ENCODE measurements at regions not wholly inside any gene's neighbourhood (a gene's known extent, or its start where the extent isn't known, plus 50 kb on each side); places are given as distances from the start of the nearest gene placed in this dataset.
"Not testable (repeated sequence)": the region's sequence is repeated elsewhere in the genome, so short reads cannot be mapped to it uniquely, and the experiment has no call there.

GRCh38 chr17:14552306-14552705 is 251.4 kb downstream of the HS3ST3B1 start:
- H3K9me3 Mint-ChIP-seq = no peaks in the 10 kb centered on the region
- no peaks in the 10 kb centered on the region for H3K36me3 Mint-ChIP-seq (ENCODE audit: low read depth)
- H3K4me1 Mint-ChIP-seq = peaks cover 32% of the 10 kb centered on the region
- H3K27me3 Mint-ChIP-seq (ENCODE audit: low read depth, poor library complexity) = no peaks in the 10 kb centered on the region
- no peak overlapping the region for H3K27ac Mint-ChIP-seq
- DNase-seq = no peak
- H3K4me3 Mint-ChIP-seq = no peak overlapping the region
- no peak for TF ChIP-seq CTCF (IDR thresholded peaks at IDR 0.05)

- no peak for DNase-seq
- no peak overlapping the region for H3K4me3 Mint-ChIP-seq
- no peak overlapping the region for H3K27ac Mint-ChIP-seq
- peaks cover 3% of the 10 kb centered on the region for H3K27me3 Mint-ChIP-seq (ENCODE audit: low read depth, poor library complexity)
- H3K9me3 Mint-ChIP-seq = peaks cover 5% of the 10 kb centered on the region
- peaks cover 25% of the 10 kb centered on the region for H3K4me1 Mint-ChIP-seq
- no peaks in the 10 kb centered on the region for H3K36me3 Mint-ChIP-seq (ENCODE audit: low read depth)
- no peak for TF ChIP-seq CTCF (IDR thresholded peaks at IDR 0.05)
Observed at GRCh38 chr17:14547556-14547955, 246.7 kb downstream of the HS3ST3B1 start.

- Mint-ChIP-seq H3K36me3 (ENCODE audit: low read depth) (no peaks in the 10 kb centered on the region), H3K4me3 (no peak overlapping the region), H3K27me3 (ENCODE audit: low read depth, poor library complexity) (peaks cover 3% of the 10 kb centered on the region), H3K4me1 (peaks cover 21% of the 10 kb centered on the region), H3K9me3 (peaks cover 5% of the 10 kb centered on the region), H3K27ac (no peak overlapping the region)
- no peak for TF ChIP-seq CTCF (IDR thresholded peaks at IDR 0.05)
- DNase-seq = no peak
Observed at GRCh38 chr17:14547016-14547415, 246.1 kb downstream of the HS3ST3B1 start.

- H3K36me3 Mint-ChIP-seq (ENCODE audit: low read depth) = no peaks in the 10 kb centered on the region
- no peak for TF ChIP-seq CTCF (IDR thresholded peaks at IDR 0.05)
- peaks cover 9% of the 10 kb centered on the region for H3K4me1 Mint-ChIP-seq
- H3K4me3 Mint-ChIP-seq = no peak overlapping the region
- DNase-seq = no peak
- peaks cover 8% of the 10 kb centered on the region for H3K27me3 Mint-ChIP-seq (ENCODE audit: low read depth, poor library complexity)
- H3K9me3 Mint-ChIP-seq = peaks cover 5% of the 10 kb centered on the region
- H3K27ac Mint-ChIP-seq = no peak overlapping the region
Observed at GRCh38 chr17:14545156-14545906, 244.4 kb downstream of the HS3ST3B1 start.

- H3K36me3 Mint-ChIP-seq (ENCODE audit: low read depth) = peaks cover 7% of the 10 kb centered on the region
- DNase-seq = no peak
- no peak overlapping the region for H3K27ac Mint-ChIP-seq
- H3K4me3 Mint-ChIP-seq = no peak overlapping the region
- peaks cover 8% of the 10 kb centered on the region for H3K27me3 Mint-ChIP-seq (ENCODE audit: low read depth, poor library complexity)
- no peaks in the 10 kb centered on the region for H3K4me1 Mint-ChIP-seq
- H3K9me3 Mint-ChIP-seq = peaks cover 30% of the 10 kb centered on the region
- TF ChIP-seq CTCF (IDR thresholded peaks at IDR 0.05) = no peak
Observed at GRCh38 chr17:14541714-14542113, 240.8 kb downstream of the HS3ST3B1 start.

GRCh38 chr17:14539801-14540200 is 238.9 kb downstream of the HS3ST3B1 start:
- Mint-ChIP-seq H3K27me3 (ENCODE audit: low read depth, poor library complexity) (peaks cover 4% of the 10 kb centered on the region), H3K36me3 (ENCODE audit: low read depth) (peaks cover 8% of the 10 kb centered on the region), H3K4me3 (no peak overlapping the region), H3K4me1 (no peaks in the 10 kb centered on the region), H3K9me3 (peaks cover 41% of the 10 kb centered on the region), H3K27ac (no peak overlapping the region)
- no peak for TF ChIP-seq CTCF (IDR thresholded peaks at IDR 0.05)
- DNase-seq = no peak

- not testable (repeated sequence) for H3K27ac Mint-ChIP-seq; H3K4me1 Mint-ChIP-seq; DNase-seq; H3K27me3 Mint-ChIP-seq (ENCODE audit: low read depth, poor library complexity); H3K4me3 Mint-ChIP-seq
- Mint-ChIP-seq H3K9me3 (peaks cover 60% of the 10 kb centered on the region), H3K36me3 (ENCODE audit: low read depth) (peaks cover 19% of the 10 kb centered on the region)
Observed at GRCh38 chr17:14532242-14532641, 231.4 kb downstream of the HS3ST3B1 start.

Data from nephron progenitor cell (in vitro differentiated cells).